ENCODE measurements at regions not wholly inside any gene's neighbourhood (a gene's known extent, or its start where the extent isn't known, plus 50 kb on each side); places are given as distances from the start of the nearest gene placed in this dataset.

GRCh38 chr3:95476534-95476933 lies 1337.9 kb upstream of the EPHA6 start:
- no peak overlapping the region for H2AFZ ChIP-seq (ENCODE audit: low read depth, low read length, poor library complexity, severe bottlenecking)
- H3K9ac ChIP-seq (ENCODE audit: low read length), result no peak overlapping the region
- intact Hi-C loops (cut with micrococcal nuclease), result no loop called here
- H3K4me1 ChIP-seq (ENCODE audit: control insufficient read depth in 1 of 2, insufficient read depth in 2 of 2, low read length in 2 of 2), result no peaks in the 10 kb centered on the region
- no TSS peak for BruUV-seq (replicated peaks)
- ChIA-PET POLR2A (no interaction called here), CTCF (no interaction called here), RAD21 (ENCODE audit: low non-redundant PET in 1 of 2, low total read pairs in 2 of 2, uncharacterized antibody in 2 of 2, unreplicated experiment in 2 of 2) (no interaction called here)
- no peak overlapping the region for H3K4me3 ChIP-seq (replicated peaks in 1 of 2; ENCODE audit: low read depth in 1 of 2, low read length in 2 of 2)
- ATAC-seq (no peak), DNase-seq (ENCODE audit: low read depth, low spot score) (no peak)
- no peaks in the 10 kb centered on the region for H4K20me1 ChIP-seq (ENCODE audit: insufficient read depth)
- no peak overlapping the region for H3K27ac ChIP-seq (ENCODE audit: low read depth, low read length)
- no peaks in the 10 kb centered on the region for H3K27me3 ChIP-seq (ENCODE audit: insufficient read depth, low read length)
- TF ChIP-seq JUND (IDR thresholded peaks at IDR 0.05) (no peak), POLR2AphosphoS5 (IDR thresholded peaks at IDR 0.05; ENCODE audit: low read depth, low read length) (no peak), REST (IDR thresholded peaks at IDR 0.05; ENCODE audit: low read depth) (no peak), ZNF274 (IDR thresholded peaks at IDR 0.05; ENCODE audit: low read depth, low read length) (no peak), CBX3 (IDR thresholded peaks at IDR 0.05; ENCODE audit: low read depth) (no peak), EGR1 (IDR thresholded peaks at IDR 0.05; ENCODE audit: low read depth) (no peak), SP1 (IDR thresholded peaks at IDR 0.05; ENCODE audit: low read depth) (no peak), EZH2phosphoT487 (IDR thresholded peaks at IDR 0.05; ENCODE audit: borderline replicate concordance) (no peak)
- no peak overlapping the region for H3K4me2 ChIP-seq (ENCODE audit: low read length)
- H3K79me2 ChIP-seq (ENCODE audit: insufficient read depth, low read length), result no peaks in the 10 kb centered on the region
- peaks cover 7 to 18% of the 10 kb centered on the region in 2 experiments; a peak in 1 of 4 replicates for H3K9me3 ChIP-seq (ENCODE audit: control insufficient read depth in 1 of 2, insufficient read depth in 1 of 2, low read depth in 1 of 2, low read length in 2 of 2)
- no peaks in the 10 kb centered on the region for H3K9me2 ChIP-seq (ENCODE audit: insufficient read depth)
- H3K36me3 ChIP-seq (ENCODE audit: control insufficient read depth in 1 of 2, insufficient read depth in 2 of 2, low read length in 2 of 2), result no peaks in the 10 kb centered on the region

- no peak overlapping the region for H3K4me3 ChIP-seq (replicated peaks in 1 of 2; ENCODE audit: low read depth in 1 of 2, low read length in 2 of 2)
- ChIA-PET POLR2A (no interaction called here), CTCF (no interaction called here), RAD21 (ENCODE audit: low non-redundant PET in 1 of 2, low total read pairs in 2 of 2, uncharacterized antibody in 2 of 2, unreplicated experiment in 2 of 2) (no interaction called here)
- H3K9me2 ChIP-seq (ENCODE audit: insufficient read depth), result no peaks in the 10 kb centered on the region
- ATAC-seq (no peak), DNase-seq (ENCODE audit: low read depth, low spot score) (no peak)
- H3K9ac ChIP-seq (ENCODE audit: low read length), result no peak overlapping the region
- no peaks in the 10 kb centered on the region for H3K4me1 ChIP-seq (ENCODE audit: control insufficient read depth in 1 of 2, insufficient read depth in 2 of 2, low read length in 2 of 2)
- H4K20me1 ChIP-seq (ENCODE audit: insufficient read depth), result no peaks in the 10 kb centered on the region
- no TSS peak for BruUV-seq (replicated peaks)
- no peak for TF ChIP-seq TCF7L2 (IDR thresholded peaks at IDR 0.05; ENCODE audit: borderline replicate concordance, extremely low read depth, insufficient read depth, insufficient read length)
- TF ChIP-seq YY1 (IDR thresholded peaks at IDR 0.05; ENCODE audit: extremely low read depth, insufficient replicate concordance, low read depth, low read length), result no peak
- TF ChIP-seq JUND (IDR thresholded peaks at IDR 0.05), result no peak
- no peak for TF ChIP-seq EGR1 (IDR thresholded peaks at IDR 0.05; ENCODE audit: low read depth)
- TF ChIP-seq FOSL1 (IDR thresholded peaks at IDR 0.05; ENCODE audit: low read depth), result no peak
- no peak for TF ChIP-seq ELF1 (IDR thresholded peaks at IDR 0.05; ENCODE audit: borderline replicate concordance, low read depth)
- TF ChIP-seq ZBTB33 (IDR thresholded peaks at IDR 0.05; ENCODE audit: extremely low read depth, insufficient replicate concordance, low read length), result no peak
- TF ChIP-seq CEBPB (IDR thresholded peaks at IDR 0.05; ENCODE audit: low read depth), result no peak
- no peaks in the 10 kb centered on the region; a peak in 1 of 4 replicates for H3K36me3 ChIP-seq (ENCODE audit: control insufficient read depth in 1 of 2, insufficient read depth in 2 of 2, low read length in 2 of 2)
- H3K27me3 ChIP-seq (ENCODE audit: insufficient read depth, low read length), result no peaks in the 10 kb centered on the region
- peaks cover 1 to 3% of the 10 kb centered on the region in 2 experiments; a peak in 3 of 4 replicates for H3K9me3 ChIP-seq (ENCODE audit: control insufficient read depth in 1 of 2, insufficient read depth in 1 of 2, low read depth in 1 of 2, low read length in 2 of 2)
- H3K79me2 ChIP-seq (ENCODE audit: insufficient read depth, low read length), result no peaks in the 10 kb centered on the region
- no peak overlapping the region for H3K27ac ChIP-seq (ENCODE audit: low read depth, low read length)
- no peak overlapping the region for H2AFZ ChIP-seq (ENCODE audit: low read depth, low read length, poor library complexity, severe bottlenecking)
- H3K4me2 ChIP-seq (ENCODE audit: low read length), result no peak overlapping the region
- intact Hi-C loops (cut with micrococcal nuclease), result no loop called here
Observed at GRCh38 chr3:95506174-95506573, 1308.2 kb upstream of the EPHA6 start.
